Gastroesophageal sphincter (tissue), 4 donors: ENCODE measurements at regions not wholly inside any gene's neighbourhood (a gene's known extent, or its start where the extent isn't known, plus 50 kb on each side); places are given as distances from the start of the nearest gene placed in this dataset.

Source experiments
- ATAC-seq: fragments of 150-250 bp; one replicate; pipeline ENCODE4 v1.9.1; 2016; ENCODE audit warnings: mild to moderate bottlenecking, moderate library complexity
- H3K27ac ChIP-seq, 4 donors: fragments of 200-600 bp; sonication (generic) in 3 of 4; 1 replicate in 3 of 4; 2 replicates in 1 of 4; pipeline ENCODE4 v1.5.1; 2016 to 2019
- H3K27me3 ChIP-seq: fragments of 200-600 bp; sonication (generic); one replicate; pipeline ENCODE4 v1.5.1; 2019
- H3K36me3 ChIP-seq, 2 donors: fragments of 200-600 bp; sonication (generic); one replicate each; pipeline ENCODE4 v1.5.1; 2019; ENCODE audit warnings: control low read depth in 1 of 2
- H3K4me1 ChIP-seq, 3 donors: fragments of 200-600 bp; sonication (generic); 1 replicate in 2 of 3; 2 replicates in 1 of 3; pipeline ENCODE4 v1.5.1; 2016 to 2019; ENCODE audit warnings: control low read depth in 2 of 3
- H3K4me3 ChIP-seq, 2 donors: fragments of 200-600 bp; sonication (generic); one replicate each; pipeline ENCODE4 v1.5.1; 2019; ENCODE audit warnings: mild to moderate bottlenecking in 1 of 2, moderate library complexity in 1 of 2
- H3K9me3 ChIP-seq, 3 donors: fragments of 200-600 bp; sonication (generic); one replicate each; pipeline ENCODE4 v1.5.1; 2017 to 2019; ENCODE audit warnings: control low read depth in 2 of 3
- CTCF ChIP-seq, 4 experiments: fragments of 200-600 bp in 2 of 4; fragments of 450-650 bp in 2 of 4; sonication (generic) in 1 of 4; IDR thresholded peaks; one replicate each; pipeline ENCODE4 v1.5.1; 2017 to 2019; ENCODE audit warnings: antibody characterized with exemption in 4 of 4, mild to moderate bottlenecking in 2 of 4, moderate library complexity in 2 of 4
- EP300 ChIP-seq: sonication (generic); formaldehyde crosslinking; IDR thresholded peaks from one replicate; pipeline ENCODE4 v1.6.1; 2017; ENCODE audit warnings: antibody characterized with exemption, mild to moderate bottlenecking
- POLR2A ChIP-seq, 2 donors: fragments of 450-650 bp; IDR thresholded peaks; one replicate each; pipeline ENCODE4 v1.6.1; 2017; ENCODE audit warnings: antibody characterized with exemption in 2 of 2, mild to moderate bottlenecking in 2 of 2, moderate library complexity in 1 of 2
- POLR2AphosphoS5 ChIP-seq: sonication (generic); formaldehyde crosslinking; IDR thresholded peaks from one replicate; pipeline ENCODE4 v1.6.1; 2017; ENCODE audit warnings: antibody characterized with exemption
- WGBS, 2 donors: methylation state at CpG; one replicate each; pipeline ENCODE4 v1.1.5; 2018; ENCODE audit warnings: low coverage in 1 of 2; 5-methylcytosine and 5-hydroxymethylcytosine counted together

- Histone ChIP-seq H3K4me3 (no peak overlapping the region), H3K36me3 (peaks cover 0 to 5% of the 10 kb centered on the region in 2 donors)
- 84 to 86% methylated on average over 3 of the region's 3 CpGs for WGBS, 2 donors
These were observed 111.0 kb downstream of the SLC25A47 start for GRCh38 chr14:100434033-100434601.

DNA sequence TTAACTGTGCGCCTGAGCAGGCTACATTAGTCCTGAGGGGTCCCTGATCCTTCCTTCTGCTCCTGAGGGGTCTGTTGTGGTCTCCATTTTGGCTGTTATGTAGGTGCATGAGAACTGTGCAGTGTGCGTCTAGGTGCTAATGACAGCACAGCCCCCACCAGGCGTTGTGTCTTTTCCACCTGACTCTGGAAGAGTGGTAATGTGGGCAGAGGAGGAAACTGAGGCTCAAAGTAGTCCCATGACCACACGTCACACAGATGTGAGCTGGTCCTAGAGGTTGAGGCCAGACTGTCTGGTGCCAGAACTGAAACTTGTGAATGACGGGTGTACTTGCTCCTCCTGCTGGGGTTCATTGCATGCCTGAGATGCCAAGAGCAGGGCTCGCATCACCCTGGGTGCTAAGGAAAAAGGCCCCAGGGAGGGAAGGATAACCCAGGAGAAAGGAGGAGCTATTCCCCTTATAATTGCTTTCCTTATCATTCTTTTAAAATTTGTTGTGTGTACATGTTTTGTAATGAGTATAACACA, 111.8 kb downstream of the SLC25A47 start:
- no peak for ATAC-seq
- peaks cover 0 to 20% (median 0%) of the 10 kb centered on the region in 3 donors for H3K4me1 ChIP-seq
- H3K36me3 ChIP-seq = no peaks in the 10 kb centered on the region
- H3K27ac ChIP-seq = no peak overlapping the region
- WGBS, 2 donors = 82 to 100% methylated on average over 3 of the region's 6 CpGs
- no peaks in the 10 kb centered on the region for H3K27me3 ChIP-seq
- no peak for TF ChIP-seq CTCF (IDR thresholded peaks at IDR 0.05)
- TF ChIP-seq POLR2AphosphoS5 = no peak
- no peak for TF ChIP-seq EP300
- TF ChIP-seq POLR2A (IDR thresholded peaks at IDR 0.05) = no peak
- H3K9me3 ChIP-seq = no peaks in the 10 kb centered on the region
- H3K4me3 ChIP-seq = no peak overlapping the region

More at GRCh38 chr14:100434033-100434601, 111.0 kb downstream of the SLC25A47 start:
- no peak overlapping the region for H3K27ac ChIP-seq
- H3K27me3 ChIP-seq = no peaks in the 10 kb centered on the region
- TF ChIP-seq POLR2AphosphoS5 (no peak), CTCF (IDR thresholded peaks at IDR 0.05) (no peak), POLR2A (IDR thresholded peaks at IDR 0.05) (no peak), EP300 (no peak)
- H3K9me3 ChIP-seq = no peaks in the 10 kb centered on the region
- peaks cover 0 to 11% (median 0%) of the 10 kb centered on the region in 3 donors for H3K4me1 ChIP-seq
- no peak for ATAC-seq

- Histone ChIP-seq H3K4me3 (no peak overlapping the region), H3K36me3 (no peaks in the 10 kb centered on the region), H3K27me3 (no peaks in the 10 kb centered on the region), H3K4me1 (peaks cover 0 to 23% (median 0%) of the 10 kb centered on the region in 3 donors), H3K9me3 (no peaks in the 10 kb centered on the region), H3K27ac (no peak overlapping the region)
- 83 to 100% methylated on average over 1 to 2 of the region's 3 CpGs for WGBS, 2 donors
- no peak for ATAC-seq
- no peak for TF ChIP-seq POLR2A (IDR thresholded peaks at IDR 0.05)
- TF ChIP-seq CTCF (IDR thresholded peaks at IDR 0.05) = no peak
- no peak for TF ChIP-seq EP300
- TF ChIP-seq POLR2AphosphoS5 = no peak
These were observed 112.3 kb downstream of the SLC25A47 start for GRCh38 chr14:100435459-100435858.

GRCh38 chr14:100436745-100437406, 113.7 kb downstream of the SLC25A47 start:
- Histone ChIP-seq H3K9me3 (no peaks in the 10 kb centered on the region), H3K36me3 (no peaks in the 10 kb centered on the region), H3K4me3 (no peak overlapping the region), H3K27ac (no peak overlapping the region), H3K4me1 (peaks cover 0 to 38% (median 7%) of the 10 kb centered on the region in 3 donors), H3K27me3 (no peaks in the 10 kb centered on the region)
- ATAC-seq = no peak
- no peak for TF ChIP-seq POLR2A (IDR thresholded peaks at IDR 0.05)
- no peak for TF ChIP-seq POLR2AphosphoS5
- no peak for TF ChIP-seq EP300
- no peak for TF ChIP-seq CTCF (IDR thresholded peaks at IDR 0.05)
- WGBS, 2 donors = 90% methylated on average over 2 of the region's 7 CpGs; no CpG with 5 or more reads in 1 of the 2 donors

GRCh38 chr14:100438271-100438670, 115.1 kb downstream of the SLC25A47 start:
- no peak overlapping the region for H3K4me3 ChIP-seq
- no peak for ATAC-seq
- no peak overlapping the region for H3K27ac ChIP-seq
- H3K27me3 ChIP-seq = no peaks in the 10 kb centered on the region
- WGBS, 2 donors = 79 to 80% methylated on average over 5 of the region's 5 CpGs
- no peaks in the 10 kb centered on the region for H3K9me3 ChIP-seq
- H3K4me1 ChIP-seq = peaks cover 0 to 45% (median 7%) of the 10 kb centered on the region in 3 donors
- no peaks in the 10 kb centered on the region for H3K36me3 ChIP-seq
- TF ChIP-seq POLR2AphosphoS5 (no peak), CTCF (IDR thresholded peaks at IDR 0.05) (no peak), EP300 (no peak), POLR2A (IDR thresholded peaks at IDR 0.05) (no peak)
